Panc1 (cell line): ENCODE measurements at regions not wholly inside any gene's neighbourhood (a gene's known extent, or its start where the extent isn't known, plus 50 kb on each side); places are given as distances from the start of the nearest gene placed in this dataset.

Experiments used
- ATAC-seq: fragments of 200-7000 bp; cut with Tn5 transposase; 2 replicates; pipeline ENCODE4 v1.9.1; 2020; ENCODE audit warnings: mild to moderate bottlenecking, moderate library complexity
- BruUV-seq: library from RNA; stranded (reverse); fragments of 400-500 nt; replicated peaks from 2 replicates; lab custom pipeline; 2021; lab: Mats Ljungman, UMichigan
- CTCF ChIA-PET: fragments of 300-600 bp; sonication (Branson Sonifier 250); formaldehyde crosslinking; loops from one replicate; lab custom pipeline; 2022; ENCODE audit warnings: antibody characterized with exemption; lab: Charles Lee
- POLR2A ChIA-PET: fragments of 300-600 bp; sonication (Branson Sonifier 250); formaldehyde crosslinking; loops from one replicate; lab custom pipeline; 2022; ENCODE audit warnings: antibody characterized with exemption; lab: Charles Lee
- DNase-seq: peaks from one replicate; pipeline ENCODE4 v3.0.0-alpha.2; 2010; ENCODE audit warnings: low read depth, low spot score
- H3K27ac ChIP-seq: 2 replicates; pipeline ENCODE4 v1.5.1; 2011; ENCODE audit warnings: mild to moderate bottlenecking, low read length, inconsistent platforms
- H3K27me3 ChIP-seq: fragments of 200-500 bp; sonication (Bioruptor generic); 2 replicates; pipeline ENCODE4 v1.6.0; 2014; ENCODE audit warnings: low read length, inconsistent platforms; ENCODE audit not compliant: control insufficient read depth, insufficient read depth
- H3K36me3 ChIP-seq: fragments of 200-500 bp; sonication (Bioruptor generic); 2 replicates; pipeline ENCODE4 v1.5.1; 2014; ENCODE audit warnings: inconsistent platforms, mild to moderate bottlenecking, low read length, moderate library complexity; ENCODE audit not compliant: control insufficient read depth, insufficient read depth
- H3K4me1 ChIP-seq: 2 replicates; pipeline ENCODE4 v1.5.1; 2011; ENCODE audit warnings: inconsistent platforms, mild to moderate bottlenecking, low read length, moderate library complexity; ENCODE audit not compliant: control insufficient read depth, insufficient read depth
- H3K4me3 ChIP-seq, 2 experiments: 2 replicates each; pipeline ENCODE4 v1.5.1; 2011 to 2012; ENCODE audit warnings: low read depth in 2 of 2, low read length in 2 of 2, mild to moderate bottlenecking in 2 of 2, inconsistent platforms in 1 of 2, moderate library complexity in 1 of 2
- H3K9me3 ChIP-seq: fragments of 200-500 bp; sonication (Bioruptor generic); 2 replicates; pipeline ENCODE4 v1.5.1; 2014; ENCODE audit warnings: low read depth, mild to moderate bottlenecking, inconsistent platforms, low read length, moderate library complexity; ENCODE audit not compliant: control insufficient read depth, insufficient read depth
- POLR2AphosphoS5 ChIP-seq: IDR thresholded peaks from 2 replicates; pipeline ENCODE4 v1.6.1; 2012; ENCODE audit warnings: mild to moderate bottlenecking, low read depth, low read length, moderate library complexity
- SIN3A ChIP-seq: IDR thresholded peaks from 2 replicates; pipeline ENCODE4 v1.6.1; 2012; ENCODE audit warnings: low read depth, mild to moderate bottlenecking, low read length, moderate library complexity, borderline replicate concordance; ENCODE audit not compliant: insufficient read depth
- TCF7L2 ChIP-seq: IDR thresholded peaks from 2 replicates; pipeline ENCODE4 v1.6.1; 2011; ENCODE audit warnings: mild to moderate bottlenecking, low read depth, low read length, inconsistent platforms
- in situ Hi-C: cut with HindIII; loops from 2 replicates; pipeline ENCODE4 v1.10.0; 2016; ENCODE audit warnings: low sequenced_read_pairs, low pct_unique_long_range_greater_than_20kb
- intact Hi-C: fragments of 100-400 bp; cut with micrococcal nuclease; formaldehyde crosslinking; loops from one replicate; pipeline ENCODE4 v1.10.0; 2022; ENCODE audit not compliant: unreplicated experiment
- TF ChIP-seq, protein P1 (sequence below), 2 experiments: IDR thresholded peaks; 2 replicates each; pipeline ENCODE4 v1.6.1; 2011 to 2012; ENCODE audit warnings: low read depth in 2 of 2, control low read depth in 1 of 2, low read length in 1 of 2, mild to moderate bottlenecking in 1 of 2, moderate library complexity in 1 of 2; ENCODE audit not compliant: insufficient read depth in 1 of 2
- TF ChIP-seq, protein P2 (sequence below): fragments of 450-650 bp; IDR thresholded peaks from 2 replicates; pipeline ENCODE4 v1.5.1; 2017; ENCODE audit warnings: mild to moderate bottlenecking

DNA sequence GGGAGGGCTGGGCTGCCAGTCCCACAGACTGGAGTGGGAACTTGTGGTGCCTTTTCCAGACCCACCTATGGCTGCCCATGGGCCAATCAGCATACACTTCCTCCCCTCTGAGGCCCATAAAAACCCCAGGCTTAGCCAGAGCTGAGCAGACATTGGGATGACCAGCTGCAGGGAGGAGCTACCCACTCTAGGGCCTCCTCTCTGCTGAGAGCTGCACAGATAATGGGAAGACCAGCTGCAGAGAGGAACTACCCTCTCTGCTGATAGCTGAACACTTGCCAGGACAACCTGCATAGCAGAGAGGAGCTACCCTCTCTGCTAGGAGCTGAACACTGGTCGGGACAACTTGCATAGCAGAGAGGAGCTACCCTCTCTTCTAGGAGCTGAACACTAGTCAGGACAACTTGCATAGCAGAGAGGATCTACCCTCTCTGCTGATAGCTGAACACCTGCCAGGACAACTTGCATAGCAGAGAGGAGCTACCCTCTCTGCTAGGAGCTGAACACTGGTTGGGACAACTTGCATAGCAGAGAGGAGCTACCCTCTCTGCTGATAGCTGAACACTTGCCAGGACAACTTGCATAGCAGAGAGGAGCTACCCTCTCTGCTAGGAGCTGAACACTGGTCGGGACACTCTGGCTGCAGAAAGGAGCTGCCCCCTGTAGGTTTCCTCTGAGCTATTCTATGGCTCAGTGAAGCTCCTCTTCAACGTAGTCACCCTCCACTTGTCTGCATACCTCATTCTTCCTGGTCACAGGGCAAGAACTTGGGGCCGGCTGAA lies 88.3 kb upstream of the CACUL1 start:
- no peaks in the 10 kb centered on the region for H3K9me3 ChIP-seq
- no TSS peak for BruUV-seq
- no peak overlapping the region for H3K4me3 ChIP-seq
- H3K4me1 ChIP-seq = no peaks in the 10 kb centered on the region
- H3K27ac ChIP-seq = no peak overlapping the region
- in situ Hi-C loops (no loop called here), intact Hi-C loops (no loop called here)
- ATAC-seq = 0 out of 2 replicates have a peak, but pooled peaks have one; percentile 31
- H3K27me3 ChIP-seq = no peaks in the 10 kb centered on the region
- H3K36me3 ChIP-seq = no peaks in the 10 kb centered on the region
- TF ChIP-seq TCF7L2 (no peak), POLR2AphosphoS5 (no peak), SIN3A (no peak)
- POLR2A ChIA-PET = interaction anchor here (0.5 kb wide), 1 partner anchor 81 kb away, joined by 3 read pairs; no protein-coding TSS in a partner anchor
- no peak for DNase-seq
- CTCF ChIA-PET = interaction anchor here (0.5 to 0.6 kb wide), 2 partner anchors 38 to 41 kb away, joined by 4 to 5 read pairs; no protein-coding TSS in a partner anchor

DNA sequence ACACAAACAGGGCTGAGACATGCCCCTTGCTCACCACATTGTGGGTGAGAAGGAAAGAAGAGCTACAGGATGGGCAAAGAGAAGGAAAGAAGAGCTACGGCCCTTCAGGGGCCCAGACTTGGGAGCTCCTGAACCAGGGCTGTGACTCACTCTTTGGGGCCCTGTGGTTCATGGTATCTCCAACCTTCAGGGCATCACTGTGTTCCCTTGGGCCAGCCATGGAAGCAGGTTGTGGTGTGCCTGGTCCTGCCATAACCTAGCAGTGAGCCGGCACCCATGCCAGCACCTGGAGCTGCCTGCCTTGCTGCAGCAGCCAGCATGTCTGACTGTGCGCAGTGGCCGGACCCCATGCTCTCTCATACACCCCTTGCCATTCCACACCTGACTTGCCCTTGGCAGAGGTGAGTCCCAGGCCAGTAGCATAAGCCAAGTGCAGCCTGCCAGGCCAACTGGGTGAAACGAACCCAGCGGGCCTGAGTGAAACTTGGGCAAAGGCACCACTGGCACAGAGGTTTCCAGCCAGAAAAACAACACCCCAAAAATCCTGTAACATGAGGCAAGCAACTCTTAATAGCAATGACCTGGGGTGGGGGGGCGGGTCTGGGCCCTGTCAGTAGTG lies 89.0 kb upstream of the CACUL1 start:
- in situ Hi-C loops (no loop called here), intact Hi-C loops (no loop called here)
- TF ChIP-seq POLR2AphosphoS5 = no peak
- TF ChIP-seq SIN3A = no peak
- TF ChIP-seq, protein P1, sequence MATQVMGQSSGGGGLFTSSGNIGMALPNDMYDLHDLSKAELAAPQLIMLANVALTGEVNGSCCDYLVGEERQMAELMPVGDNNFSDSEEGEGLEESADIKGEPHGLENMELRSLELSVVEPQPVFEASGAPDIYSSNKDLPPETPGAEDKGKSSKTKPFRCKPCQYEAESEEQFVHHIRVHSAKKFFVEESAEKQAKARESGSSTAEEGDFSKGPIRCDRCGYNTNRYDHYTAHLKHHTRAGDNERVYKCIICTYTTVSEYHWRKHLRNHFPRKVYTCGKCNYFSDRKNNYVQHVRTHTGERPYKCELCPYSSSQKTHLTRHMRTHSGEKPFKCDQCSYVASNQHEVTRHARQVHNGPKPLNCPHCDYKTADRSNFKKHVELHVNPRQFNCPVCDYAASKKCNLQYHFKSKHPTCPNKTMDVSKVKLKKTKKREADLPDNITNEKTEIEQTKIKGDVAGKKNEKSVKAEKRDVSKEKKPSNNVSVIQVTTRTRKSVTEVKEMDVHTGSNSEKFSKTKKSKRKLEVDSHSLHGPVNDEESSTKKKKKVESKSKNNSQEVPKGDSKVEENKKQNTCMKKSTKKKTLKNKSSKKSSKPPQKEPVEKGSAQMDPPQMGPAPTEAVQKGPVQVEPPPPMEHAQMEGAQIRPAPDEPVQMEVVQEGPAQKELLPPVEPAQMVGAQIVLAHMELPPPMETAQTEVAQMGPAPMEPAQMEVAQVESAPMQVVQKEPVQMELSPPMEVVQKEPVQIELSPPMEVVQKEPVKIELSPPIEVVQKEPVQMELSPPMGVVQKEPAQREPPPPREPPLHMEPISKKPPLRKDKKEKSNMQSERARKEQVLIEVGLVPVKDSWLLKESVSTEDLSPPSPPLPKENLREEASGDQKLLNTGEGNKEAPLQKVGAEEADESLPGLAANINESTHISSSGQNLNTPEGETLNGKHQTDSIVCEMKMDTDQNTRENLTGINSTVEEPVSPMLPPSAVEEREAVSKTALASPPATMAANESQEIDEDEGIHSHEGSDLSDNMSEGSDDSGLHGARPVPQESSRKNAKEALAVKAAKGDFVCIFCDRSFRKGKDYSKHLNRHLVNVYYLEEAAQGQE (IDR thresholded peaks at IDR 0.05; ENCODE audit: insufficient read depth in 1 of 2, low read depth in 2 of 2, low read length in 1 of 2) = no peak
- TF ChIP-seq, protein P2, sequence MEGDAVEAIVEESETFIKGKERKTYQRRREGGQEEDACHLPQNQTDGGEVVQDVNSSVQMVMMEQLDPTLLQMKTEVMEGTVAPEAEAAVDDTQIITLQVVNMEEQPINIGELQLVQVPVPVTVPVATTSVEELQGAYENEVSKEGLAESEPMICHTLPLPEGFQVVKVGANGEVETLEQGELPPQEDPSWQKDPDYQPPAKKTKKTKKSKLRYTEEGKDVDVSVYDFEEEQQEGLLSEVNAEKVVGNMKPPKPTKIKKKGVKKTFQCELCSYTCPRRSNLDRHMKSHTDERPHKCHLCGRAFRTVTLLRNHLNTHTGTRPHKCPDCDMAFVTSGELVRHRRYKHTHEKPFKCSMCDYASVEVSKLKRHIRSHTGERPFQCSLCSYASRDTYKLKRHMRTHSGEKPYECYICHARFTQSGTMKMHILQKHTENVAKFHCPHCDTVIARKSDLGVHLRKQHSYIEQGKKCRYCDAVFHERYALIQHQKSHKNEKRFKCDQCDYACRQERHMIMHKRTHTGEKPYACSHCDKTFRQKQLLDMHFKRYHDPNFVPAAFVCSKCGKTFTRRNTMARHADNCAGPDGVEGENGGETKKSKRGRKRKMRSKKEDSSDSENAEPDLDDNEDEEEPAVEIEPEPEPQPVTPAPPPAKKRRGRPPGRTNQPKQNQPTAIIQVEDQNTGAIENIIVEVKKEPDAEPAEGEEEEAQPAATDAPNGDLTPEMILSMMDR = no peak
- TF ChIP-seq TCF7L2 = no peak
- no peak overlapping the region for H3K27ac ChIP-seq
- H3K4me1 ChIP-seq = no peaks in the 10 kb centered on the region
- H3K36me3 ChIP-seq = no peaks in the 10 kb centered on the region
- H3K27me3 ChIP-seq = no peaks in the 10 kb centered on the region
- POLR2A ChIA-PET = interaction anchor here (0.6 kb wide), 1 partner anchor 11 kb away, joined by 5 read pairs; no protein-coding TSS in a partner anchor
- CTCF ChIA-PET = no interaction called here
- H3K4me3 ChIP-seq = no peak overlapping the region
- no TSS peak for BruUV-seq
- DNase-seq = no peak
- H3K9me3 ChIP-seq = no peaks in the 10 kb centered on the region
- ATAC-seq = no peak
